OCI-LY3 (cell line): ENCODE measurements at regions not wholly inside any gene's neighbourhood (a gene's known extent, or its start where the extent isn't known, plus 50 kb on each side); places are given as distances from the start of the nearest gene placed in this dataset.

ENCODE experiments used
- H2AFZ ChIP-seq: fragments of 200-600, 300-600 bp; shearing (Covaris generic); 2 replicates; pipeline ENCODE4 v1.6.0; 2014; ENCODE audit warnings: antibody characterized with exemption, low read depth, low read length
- H3K27ac ChIP-seq: fragments of 200-600, 300-600 bp; sonication (generic); 2 replicates; pipeline ENCODE4 v1.5.1; 2014; ENCODE audit warnings: mild to moderate bottlenecking, low read length, moderate library complexity, mixed read lengths
- H3K27me3 ChIP-seq: fragments of 200-600, 300-600 bp; sonication (generic); 2 replicates; pipeline ENCODE4 v1.6.1; 2014; ENCODE audit warnings: low read depth, low read length, mixed read lengths
- H3K36me3 ChIP-seq: fragments of 200-600, 300-600 bp; sonication (generic); replicated peaks from 2 replicates; pipeline ENCODE3; 2014; ENCODE audit warnings: low read depth, low read length, mixed read lengths
- H3K4me1 ChIP-seq: fragments of 300-600, 200-600 bp; sonication (generic); 2 replicates; pipeline ENCODE4 v1.6.1; 2014; ENCODE audit warnings: low read length, mixed read lengths
- H3K4me2 ChIP-seq: fragments of 200-600, 300-600 bp; sonication (generic); 2 replicates; pipeline ENCODE4 v1.6.1; 2014; ENCODE audit warnings: low read length, mixed read lengths
- H3K4me3 ChIP-seq: fragments of 300-600, 200-600 bp; sonication (generic); 2 replicates; pipeline ENCODE4 v1.5.1; 2014; ENCODE audit warnings: antibody characterized with exemption, mild to moderate bottlenecking, low read length, moderate library complexity
- H3K79me2 ChIP-seq: fragments of 300-600, 200-600 bp; shearing (Covaris generic); 2 replicates; pipeline ENCODE4 v1.6.1; 2014; ENCODE audit warnings: mild to moderate bottlenecking, low read length, mixed read lengths
- H3K9ac ChIP-seq: fragments of 300-600, 200-600 bp; shearing (Covaris generic); 2 replicates; pipeline ENCODE4 v1.6.0; 2014; ENCODE audit warnings: mild to moderate bottlenecking, low read length, moderate library complexity
- H3K9me3 ChIP-seq: fragments of 200-600, 300-600 bp; shearing (Covaris generic); 2 replicates; pipeline ENCODE4 v1.6.1; 2014; ENCODE audit warnings: low read length, mixed read lengths; ENCODE audit not compliant: insufficient read depth
- H4K20me1 ChIP-seq: fragments of 200-600, 300-600 bp; sonication (generic); 2 replicates; pipeline ENCODE4 v1.6.1; 2016; ENCODE audit warnings: low read length, mixed read lengths; ENCODE audit not compliant: insufficient read depth
- CTCF ChIP-seq: fragments of 200-600, 300-600 bp; sonication (generic); IDR thresholded peaks from 2 replicates; pipeline ENCODE4 v1.5.1; 2014; ENCODE audit warnings: antibody characterized with exemption, low read length, low read depth
- EZH2phosphoT487 ChIP-seq: fragments of 200-600 bp; shearing (Covaris generic); IDR thresholded peaks from 2 replicates; pipeline ENCODE4 v1.6.1; 2018; ENCODE audit warnings: antibody characterized with exemption, mixed run types, low read depth

- peaks cover 24% of the 10 kb centered on the region for H3K36me3 ChIP-seq
- H4K20me1 ChIP-seq = no peaks in the 10 kb centered on the region
- H3K9ac ChIP-seq = peak overlapping the region; percentile 60; the same call in 1 of the 2 replicates
- peak overlapping the region; percentile 97 for H3K27ac ChIP-seq
- H2AFZ ChIP-seq = no peak overlapping the region
- peaks cover 41% of the 10 kb centered on the region for H3K4me1 ChIP-seq
- 0 out of 2 replicates have a peak, but pooled peaks cover 13% of the 10 kb centered on the region for H3K9me3 ChIP-seq
- H3K27me3 ChIP-seq = no peaks in the 10 kb centered on the region
- H3K79me2 ChIP-seq = no peaks in the 10 kb centered on the region
- peak overlapping the region; percentile 83 for H3K4me2 ChIP-seq
- TF ChIP-seq CTCF = no peak
- no peak for TF ChIP-seq EZH2phosphoT487
- peak overlapping the region; percentile 55 for H3K4me3 ChIP-seq
These were observed 1852.2 kb upstream of the IGFBP7 start for GRCh38 chr4:58962424-58962823.

GRCh38 chr4:58981828-58982227 lies 1871.6 kb upstream of the IGFBP7 start:
- H3K79me2 ChIP-seq = no peaks in the 10 kb centered on the region
- TF ChIP-seq CTCF (no peak), EZH2phosphoT487 (no peak)

GRCh38 chr4:58983887-58984286 lies 1873.7 kb upstream of the IGFBP7 start:
- H3K36me3 ChIP-seq = no peaks in the 10 kb centered on the region
- H3K27ac ChIP-seq = no peak overlapping the region
- H4K20me1 ChIP-seq = no peaks in the 10 kb centered on the region
- TF ChIP-seq CTCF (no peak), EZH2phosphoT487 (no peak)
- no peak overlapping the region for H3K4me3 ChIP-seq
- H3K27me3 ChIP-seq = no peaks in the 10 kb centered on the region
- peaks cover 9% of the 10 kb centered on the region for H3K4me1 ChIP-seq
- no peak overlapping the region for H3K9ac ChIP-seq
- no peak overlapping the region for H3K4me2 ChIP-seq
- no peaks in the 10 kb centered on the region for H3K9me3 ChIP-seq
- H2AFZ ChIP-seq = no peak overlapping the region
- H3K79me2 ChIP-seq = no peaks in the 10 kb centered on the region

More at GRCh38 chr4:58981828-58982227, 1871.6 kb upstream of the IGFBP7 start:
- Histone ChIP-seq H3K27me3 (no peaks in the 10 kb centered on the region), H3K9ac (no peak overlapping the region), H3K27ac (no peak overlapping the region), H2AFZ (no peak overlapping the region), H3K4me2 (no peak overlapping the region), H3K36me3 (no peaks in the 10 kb centered on the region), H3K4me3 (no peak overlapping the region), H4K20me1 (no peaks in the 10 kb centered on the region), H3K4me1 (no peaks in the 10 kb centered on the region), H3K9me3 (no peaks in the 10 kb centered on the region)

GRCh38 chr4:59002148-59002547 lies 1892.0 kb upstream of the IGFBP7 start:
- Histone ChIP-seq H2AFZ (no peak overlapping the region), H3K4me1 (no peaks in the 10 kb centered on the region), H3K4me2 (no peak overlapping the region), H3K27ac (no peak overlapping the region), H3K4me3 (no peak overlapping the region), H3K9ac (no peak overlapping the region), H3K36me3 (no peaks in the 10 kb centered on the region), H3K27me3 (no peaks in the 10 kb centered on the region), H3K9me3 (no peaks in the 10 kb centered on the region), H3K79me2 (no peaks in the 10 kb centered on the region), H4K20me1 (no peaks in the 10 kb centered on the region)
- TF ChIP-seq EZH2phosphoT487 (no peak), CTCF (no peak)
